NCI-H1417 (cell line): ENCODE measurements at regions not wholly inside any gene's neighbourhood (a gene's known extent, or its start where the extent isn't known, plus 50 kb on each side); places are given as distances from the start of the nearest gene placed in this dataset.
"Not testable (repeated sequence)": the region's sequence is repeated elsewhere in the genome, so short reads cannot be mapped to it uniquely, and the experiment has no call there.

ENCODE experiments used
- DNase-seq, 3 experiments: peaks; one replicate each; lab custom pipeline; 2025; lab: John Stamatoyannopoulos, UW

- no peak for DNase-seq
Measured at GRCh38 chr9:82382887-82383616, 394.5 kb downstream of the SPATA31D1 start.

DNA sequence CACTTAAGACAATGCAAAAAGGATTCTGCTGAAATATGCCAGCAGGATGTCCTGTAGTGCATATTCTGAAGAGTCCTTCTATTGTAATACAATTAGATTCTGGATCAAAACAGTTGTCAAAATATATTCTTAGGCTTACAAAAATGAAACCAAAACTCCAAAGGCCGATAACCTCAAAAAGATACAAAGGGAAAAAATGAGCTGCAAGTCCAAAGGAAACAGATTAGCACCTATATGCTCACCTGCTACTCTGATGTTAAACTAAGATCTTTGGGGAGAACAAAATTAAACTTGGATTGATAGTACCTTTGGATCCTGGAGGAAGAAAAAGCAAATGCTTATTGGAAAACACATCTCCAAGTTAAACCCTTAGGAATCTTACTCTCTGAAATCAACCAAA is 397.1 kb downstream of the SPATA31D1 start:
- DNase-seq: no peak

DNA sequence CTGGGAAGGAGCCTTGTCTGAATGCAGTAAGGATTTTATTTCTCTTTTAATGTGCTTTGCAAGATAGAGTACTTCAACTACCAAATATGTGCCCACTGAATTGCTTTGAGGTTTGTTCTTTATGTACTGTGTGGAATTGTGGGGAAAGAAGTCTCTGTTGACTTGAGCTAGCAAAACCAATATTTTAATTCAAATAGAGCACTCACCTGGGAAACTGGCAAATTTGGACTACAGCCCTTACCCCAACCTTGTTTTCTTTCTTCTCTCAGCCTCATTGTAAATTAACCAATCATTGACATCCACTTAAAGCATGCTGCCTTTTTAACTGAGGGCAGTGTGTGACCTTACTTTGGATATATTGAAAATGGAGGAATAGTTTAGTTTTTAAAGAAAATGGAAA is 409.0 kb downstream of the SPATA31D1 start:
- no peak for DNase-seq

GRCh38 chr9:82404196-82404870 is 415.8 kb downstream of the SPATA31D1 start:
- no peak for DNase-seq

- DNase-seq: no peak
Measured at GRCh38 chr9:82404881-82405280, 416.3 kb downstream of the SPATA31D1 start.

DNA sequence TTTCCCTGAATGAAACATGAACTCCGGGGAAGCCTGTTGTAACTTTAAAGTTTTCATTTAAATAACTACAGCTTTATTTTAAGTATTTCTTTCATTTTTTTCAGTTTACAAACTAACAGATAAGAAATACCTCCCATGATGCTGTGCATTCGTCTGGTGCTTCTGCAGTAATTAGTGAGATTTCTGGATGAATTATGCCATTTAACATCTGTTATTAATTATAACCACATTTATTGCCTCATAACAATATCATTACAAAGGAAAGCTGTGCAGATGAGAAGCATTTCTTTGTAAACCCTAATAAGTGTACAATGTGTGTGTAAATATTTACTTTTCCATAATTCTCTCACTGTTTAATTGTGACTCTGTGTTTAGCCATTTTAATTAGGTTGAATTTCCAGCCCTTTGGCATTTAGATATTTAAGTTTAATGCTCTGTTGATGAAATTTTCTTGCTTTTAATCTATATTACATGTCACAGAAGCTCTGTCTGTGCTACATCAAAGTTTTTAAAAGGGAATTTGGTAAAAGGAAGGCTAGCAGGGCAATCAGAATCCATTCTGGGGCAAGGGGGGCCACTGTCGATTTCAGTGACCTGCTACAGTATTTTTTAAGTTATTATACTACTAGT is 418.0 kb downstream of the SPATA31D1 start:
- peak in 2 of 3 experiments; percentile 17 to 66 for DNase-seq

DNA sequence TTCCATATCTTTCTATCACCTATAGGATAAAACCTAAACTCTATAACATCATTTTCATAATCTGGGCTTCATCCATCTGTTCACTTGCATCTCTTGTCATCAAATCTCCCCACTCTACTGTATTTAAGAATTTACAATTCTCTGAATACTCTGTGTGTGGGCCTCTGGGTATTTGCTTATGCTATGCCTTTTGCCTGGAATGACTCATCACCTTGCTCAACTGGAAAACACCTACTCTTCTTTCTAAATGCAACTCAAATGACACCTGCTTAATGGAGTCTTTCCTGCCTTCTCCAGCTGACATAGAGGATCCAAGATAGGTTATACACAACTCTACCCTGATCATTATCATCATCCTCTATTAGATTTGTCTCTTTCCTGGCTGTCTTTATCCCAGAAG is 421.7 kb downstream of the SPATA31D1 start:
- peak in 1 of 3 experiments; percentile 18 for DNase-seq

DNA sequence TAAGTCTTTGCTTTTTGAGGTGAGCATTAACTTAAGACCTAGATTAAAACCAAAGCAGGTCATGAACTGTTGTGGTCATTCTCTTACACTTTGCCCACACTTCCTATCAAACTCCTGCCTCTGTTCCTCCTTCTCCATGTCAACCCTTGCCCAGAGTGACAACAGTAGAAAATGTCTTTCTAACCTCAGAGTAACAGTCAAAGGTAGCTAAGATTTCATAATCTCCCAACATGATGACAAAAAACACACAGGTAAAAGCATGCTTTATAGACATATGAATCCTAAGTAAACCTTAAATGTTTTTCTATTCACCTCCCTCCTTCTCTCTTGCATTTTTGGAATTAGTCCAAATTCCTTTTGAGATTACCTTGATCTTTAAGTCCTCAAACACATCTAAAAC is 422.3 kb downstream of the SPATA31D1 start:
- no peak for DNase-seq

DNA sequence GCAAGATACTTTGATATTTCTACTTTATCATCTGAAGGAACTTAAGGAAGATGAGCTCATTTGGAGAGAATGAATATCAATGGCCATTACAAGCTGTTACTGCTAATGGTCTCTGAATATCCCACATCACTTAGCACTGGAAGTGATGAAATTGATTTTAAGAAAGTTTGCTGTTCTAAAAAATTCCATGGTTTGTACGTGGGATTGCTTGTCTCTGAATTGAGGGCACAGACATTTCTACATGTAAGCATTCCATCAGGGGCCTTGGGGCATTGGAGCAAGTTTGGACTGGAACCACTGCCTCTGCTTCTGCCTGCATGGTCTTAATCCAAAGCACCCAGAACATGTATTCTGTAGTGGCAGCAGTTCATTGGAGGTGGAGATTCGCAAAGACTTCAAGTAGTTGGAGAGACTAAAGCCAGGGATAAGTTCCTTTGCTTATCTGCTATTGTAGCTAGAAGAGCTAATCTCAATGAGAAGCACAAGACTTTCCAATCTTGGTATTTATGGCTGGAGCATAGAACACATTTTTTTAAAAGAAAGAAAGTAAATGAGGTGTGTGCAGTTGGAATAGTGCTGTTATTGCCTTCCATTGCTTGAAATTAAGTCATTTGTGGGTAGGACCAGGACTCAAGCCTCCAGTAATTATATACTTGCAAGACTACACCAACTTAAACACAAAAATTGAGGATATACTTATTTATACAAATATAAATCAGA is 424.2 kb downstream of the SPATA31D1 start:
- DNase-seq: no peak

DNA sequence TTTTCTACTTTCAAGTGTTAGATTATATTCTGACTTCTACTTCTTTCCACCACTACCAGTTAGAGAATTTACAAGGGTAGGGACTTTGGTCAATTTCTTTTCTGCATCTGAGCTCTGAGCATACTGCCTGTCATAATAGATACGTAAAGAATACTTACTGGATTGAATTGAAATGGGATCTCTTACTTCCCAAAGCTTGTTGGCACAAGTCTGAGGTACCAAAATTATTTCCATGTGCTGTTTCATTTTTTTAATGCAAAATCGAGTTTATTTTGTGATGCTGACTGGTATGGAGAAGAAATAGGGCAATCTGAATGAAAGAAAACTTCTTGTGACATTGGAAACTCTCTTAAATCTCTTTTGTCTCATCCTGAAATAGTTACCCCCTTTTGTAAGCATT is 428.9 kb downstream of the SPATA31D1 start:
- DNase-seq: no peak

GRCh38 chr9:82418334-82418733 is 429.8 kb downstream of the SPATA31D1 start:
- DNase-seq: no peak

DNA sequence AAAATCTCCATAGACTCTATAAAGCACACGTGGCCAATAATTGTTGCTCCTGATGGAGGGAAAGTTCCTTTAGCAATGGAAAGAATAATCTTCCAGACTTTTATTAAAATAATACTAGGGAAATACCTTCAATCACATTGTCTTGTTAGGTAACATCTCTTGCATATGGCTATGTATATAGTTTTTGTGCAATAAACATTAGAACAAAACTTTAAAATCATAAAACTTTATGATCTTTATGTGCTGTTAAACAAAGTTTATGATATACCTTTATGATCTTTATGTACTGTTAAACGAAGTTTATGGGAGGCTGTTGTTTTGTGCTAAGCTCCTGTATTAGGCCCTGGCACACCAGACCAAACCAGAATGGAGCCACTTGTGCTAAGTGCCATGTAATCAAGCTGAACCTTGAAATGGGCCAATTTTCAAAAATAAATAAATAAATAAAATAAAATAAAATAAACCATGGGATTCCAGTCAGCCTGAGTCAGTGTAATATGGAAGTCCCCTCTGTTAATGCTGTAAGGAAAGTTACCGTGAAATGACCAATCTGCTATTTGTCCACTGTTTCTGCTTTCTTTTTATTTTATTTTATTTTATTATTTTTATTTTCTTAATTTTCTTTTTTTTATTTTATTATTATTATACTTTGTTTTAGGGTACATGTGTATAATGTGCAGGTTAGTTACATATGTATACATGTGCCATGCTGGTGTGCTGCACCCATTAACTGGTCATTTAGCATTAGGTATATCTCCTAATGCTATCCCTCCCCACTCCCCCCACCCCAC is 431.3 kb downstream of the SPATA31D1 start:
- DNase-seq: no peak

DNA sequence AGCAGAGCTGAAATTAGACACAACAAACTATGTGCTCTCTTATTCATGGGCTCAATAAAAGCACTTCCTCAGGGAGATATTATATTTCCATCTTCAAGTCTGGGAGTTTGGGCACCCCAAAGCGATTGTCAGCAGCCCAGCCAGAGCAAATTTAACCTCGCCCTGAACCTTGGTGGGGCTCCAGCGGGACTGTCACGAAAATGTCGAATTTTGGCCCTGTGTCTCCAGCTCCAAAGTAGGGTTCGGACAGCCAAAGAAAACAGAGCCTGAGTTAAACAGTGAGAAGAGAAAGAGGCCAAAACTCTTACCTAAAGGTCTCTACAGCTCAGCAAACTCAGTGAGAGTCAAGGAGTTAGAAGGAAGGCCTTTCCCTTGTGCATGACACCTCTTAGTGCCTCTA is 432.9 kb downstream of the SPATA31D1 start:
- DNase-seq: no peak

- DNase-seq: no peak
Measured at GRCh38 chr9:82423700-82424099, 435.1 kb downstream of the SPATA31D1 start.

DNA sequence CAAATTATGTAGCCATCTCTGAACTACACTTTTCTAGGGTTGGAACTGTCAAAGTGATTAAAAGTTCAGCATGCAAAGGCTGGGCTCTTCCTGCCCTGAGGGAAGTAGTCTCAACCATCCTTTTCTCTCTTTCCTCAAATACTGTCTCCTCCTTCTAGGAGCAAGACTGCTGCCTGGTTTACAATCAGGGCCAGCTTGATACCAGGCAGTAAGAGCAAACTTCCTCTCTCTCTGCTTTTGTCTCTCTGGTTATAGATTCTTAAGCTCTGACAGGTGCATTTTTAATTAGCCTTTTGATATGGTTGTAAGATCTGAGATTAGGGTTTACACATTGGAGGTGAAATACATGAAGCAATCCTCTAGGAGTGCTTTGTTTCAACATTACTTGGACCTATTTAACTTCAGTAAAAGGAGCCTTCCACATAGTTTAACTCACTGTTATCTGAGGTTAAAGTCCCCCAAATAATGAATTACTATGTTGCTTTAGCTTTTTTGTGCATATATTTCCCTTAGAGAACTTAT is 436.1 kb downstream of the SPATA31D1 start:
- DNase-seq: no peak

GRCh38 chr9:82431121-82431520 is 442.5 kb downstream of the SPATA31D1 start:
- DNase-seq: no peak

DNA sequence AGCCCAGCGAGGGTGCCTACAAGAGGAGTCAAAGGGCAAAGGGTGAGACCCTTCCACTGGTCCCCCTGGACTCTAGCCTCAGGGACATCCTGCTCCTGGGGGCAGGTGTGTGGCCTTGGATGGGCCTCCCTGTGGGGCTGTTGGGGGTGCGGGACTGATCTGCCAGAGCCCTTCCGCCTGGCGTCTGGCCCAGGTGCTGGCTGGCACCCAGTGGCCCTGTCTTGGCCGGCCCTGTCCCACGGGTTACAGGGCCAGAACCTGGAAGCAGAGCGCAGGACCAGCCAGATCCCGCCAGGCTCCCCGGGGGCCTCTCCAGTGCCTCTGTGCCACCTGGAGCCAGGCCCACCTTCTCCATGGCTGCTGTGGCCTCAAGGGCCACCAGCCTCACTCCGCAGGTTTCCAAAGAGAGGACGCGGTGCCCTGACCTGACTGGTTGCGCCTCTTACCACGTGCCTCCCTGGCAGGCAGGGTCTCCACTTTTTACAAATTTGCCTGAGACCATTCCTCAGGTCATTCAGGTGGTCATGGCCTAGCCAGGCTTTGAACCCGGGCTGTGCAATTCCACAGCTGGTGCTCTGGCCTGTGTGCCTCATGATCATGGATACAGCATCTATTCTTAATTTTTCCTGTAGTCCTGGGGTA is 444.8 kb downstream of the SPATA31D1 start:
- DNase-seq: not testable (repeated sequence)

DNA sequence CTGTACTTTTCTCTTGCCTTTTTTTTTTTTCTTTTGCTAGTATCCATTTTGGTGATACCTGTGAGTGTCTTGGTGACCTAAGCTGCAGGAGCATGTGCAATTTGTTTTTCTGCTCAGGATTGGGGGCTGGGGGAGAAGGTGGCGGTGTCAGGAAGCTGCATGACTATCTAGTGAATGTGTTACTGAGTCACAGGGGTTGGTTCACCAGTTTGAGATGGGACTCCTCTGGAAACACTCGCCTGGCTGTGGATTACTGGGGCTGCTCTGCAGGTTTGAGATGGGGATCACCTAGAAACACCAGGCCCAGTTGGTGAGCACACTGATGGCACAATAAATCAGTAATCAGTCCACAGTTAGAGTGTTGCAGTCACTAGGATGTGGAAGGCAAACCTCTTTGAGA is 447.9 kb downstream of the SPATA31D1 start:
- DNase-seq: no peak

DNA sequence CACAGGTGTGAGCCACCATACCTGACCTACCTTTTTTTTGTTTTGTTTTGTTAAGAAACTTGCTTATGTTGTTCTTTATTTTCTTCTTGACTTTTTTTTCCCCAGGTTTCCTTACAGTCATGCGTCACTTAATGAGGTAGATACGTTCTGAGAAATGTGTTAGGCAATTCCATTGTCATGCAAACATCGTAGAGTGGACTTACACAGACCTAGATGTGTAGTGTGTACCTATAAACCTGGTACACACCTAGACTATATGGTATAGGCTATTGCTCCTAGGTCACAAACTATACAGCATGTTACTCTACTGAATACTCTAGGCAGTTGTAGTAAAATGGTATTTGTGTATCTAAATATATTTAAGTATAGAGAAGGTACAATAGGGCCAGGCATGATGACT is 448.6 kb downstream of the SPATA31D1 start:
- DNase-seq: not testable (repeated sequence)

DNA sequence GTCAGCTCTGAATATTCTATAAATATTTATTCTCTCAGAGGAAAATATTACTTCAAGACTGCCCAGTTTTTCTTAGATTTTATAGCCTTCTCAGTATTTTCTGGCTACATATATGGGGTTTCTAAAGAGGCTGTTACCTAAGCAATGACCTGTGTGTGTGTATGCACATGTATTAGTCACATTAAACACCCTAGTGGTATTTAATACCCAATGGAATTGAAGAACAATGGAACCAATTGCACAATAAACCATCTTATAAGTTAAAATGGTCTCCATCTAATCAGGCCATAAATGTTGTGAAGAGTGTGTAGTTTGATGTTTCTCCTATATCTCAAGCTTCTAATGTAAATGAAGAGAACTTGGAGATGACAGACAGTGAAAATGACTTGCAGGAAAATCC is 450.0 kb downstream of the SPATA31D1 start:
- no peak for DNase-seq

DNA sequence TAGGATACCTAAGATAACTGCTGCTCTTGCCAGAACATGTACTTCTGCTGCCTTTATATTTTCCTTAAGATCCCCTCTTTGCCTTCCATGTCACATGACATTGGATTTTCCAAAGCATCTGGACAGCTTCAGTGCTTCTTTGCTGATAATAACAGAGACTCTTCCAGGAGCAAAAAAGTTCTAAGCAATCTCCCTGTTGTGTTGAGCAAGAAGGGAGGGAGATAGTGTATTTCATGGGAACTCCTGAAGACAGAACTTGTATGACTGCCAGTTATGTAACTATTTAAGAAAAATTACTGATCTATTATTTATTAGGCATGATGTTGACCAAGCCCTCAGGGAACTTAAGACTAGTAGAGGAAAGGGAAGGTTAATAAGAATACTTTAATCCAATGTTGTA is 454.7 kb downstream of the SPATA31D1 start:
- DNase-seq: no peak
